Panc1 (cell line): ENCODE measurements at regions not wholly inside any gene's neighbourhood (a gene's known extent, or its start where the extent isn't known, plus 50 kb on each side); places are given as distances from the start of the nearest gene placed in this dataset.

Source experiments
- POLR2AphosphoS5 ChIP-seq: IDR thresholded peaks from 2 replicates; pipeline ENCODE4 v1.6.1; 2012; ENCODE audit warnings: mild to moderate bottlenecking, low read depth, low read length, moderate library complexity
- SIN3A ChIP-seq: IDR thresholded peaks from 2 replicates; pipeline ENCODE4 v1.6.1; 2012; ENCODE audit warnings: low read depth, mild to moderate bottlenecking, low read length, moderate library complexity, borderline replicate concordance; ENCODE audit not compliant: insufficient read depth
- TCF7L2 ChIP-seq: IDR thresholded peaks from 2 replicates; pipeline ENCODE4 v1.6.1; 2011; ENCODE audit warnings: mild to moderate bottlenecking, low read depth, low read length, inconsistent platforms
- TF ChIP-seq, protein P1 (sequence below): fragments of 450-650 bp; IDR thresholded peaks from 2 replicates; pipeline ENCODE4 v1.5.1; 2017; ENCODE audit warnings: mild to moderate bottlenecking
- TF ChIP-seq, protein P2 (sequence below), 2 experiments: IDR thresholded peaks; 2 replicates each; pipeline ENCODE4 v1.6.1; 2011 to 2012; ENCODE audit warnings: low read depth in 2 of 2, control low read depth in 1 of 2, low read length in 1 of 2, mild to moderate bottlenecking in 1 of 2, moderate library complexity in 1 of 2; ENCODE audit not compliant: insufficient read depth in 1 of 2

DNA sequence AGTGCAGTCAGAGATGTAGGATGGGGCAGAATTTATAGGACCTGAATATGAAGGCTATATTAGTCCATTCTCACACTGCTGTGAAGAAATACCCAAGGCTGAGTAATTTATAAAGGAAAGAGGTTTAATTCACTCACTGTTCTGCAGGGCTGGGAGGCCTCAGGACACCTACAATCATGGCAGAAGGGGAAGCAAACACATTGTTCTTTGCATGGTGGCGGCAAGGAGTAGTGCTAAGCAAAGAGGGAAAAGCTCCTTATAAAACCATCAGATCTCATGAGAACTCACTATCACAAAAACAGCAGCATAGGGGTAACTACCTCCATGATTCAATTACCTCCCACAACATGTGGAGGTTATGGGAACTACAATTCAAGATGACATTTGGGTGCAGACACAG lies 76.8 kb upstream of the MSTN start:
- TF ChIP-seq, protein P1, sequence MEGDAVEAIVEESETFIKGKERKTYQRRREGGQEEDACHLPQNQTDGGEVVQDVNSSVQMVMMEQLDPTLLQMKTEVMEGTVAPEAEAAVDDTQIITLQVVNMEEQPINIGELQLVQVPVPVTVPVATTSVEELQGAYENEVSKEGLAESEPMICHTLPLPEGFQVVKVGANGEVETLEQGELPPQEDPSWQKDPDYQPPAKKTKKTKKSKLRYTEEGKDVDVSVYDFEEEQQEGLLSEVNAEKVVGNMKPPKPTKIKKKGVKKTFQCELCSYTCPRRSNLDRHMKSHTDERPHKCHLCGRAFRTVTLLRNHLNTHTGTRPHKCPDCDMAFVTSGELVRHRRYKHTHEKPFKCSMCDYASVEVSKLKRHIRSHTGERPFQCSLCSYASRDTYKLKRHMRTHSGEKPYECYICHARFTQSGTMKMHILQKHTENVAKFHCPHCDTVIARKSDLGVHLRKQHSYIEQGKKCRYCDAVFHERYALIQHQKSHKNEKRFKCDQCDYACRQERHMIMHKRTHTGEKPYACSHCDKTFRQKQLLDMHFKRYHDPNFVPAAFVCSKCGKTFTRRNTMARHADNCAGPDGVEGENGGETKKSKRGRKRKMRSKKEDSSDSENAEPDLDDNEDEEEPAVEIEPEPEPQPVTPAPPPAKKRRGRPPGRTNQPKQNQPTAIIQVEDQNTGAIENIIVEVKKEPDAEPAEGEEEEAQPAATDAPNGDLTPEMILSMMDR: no peak
- TF ChIP-seq SIN3A (no peak), TCF7L2 (no peak), POLR2AphosphoS5 (no peak)
- TF ChIP-seq, protein P2, sequence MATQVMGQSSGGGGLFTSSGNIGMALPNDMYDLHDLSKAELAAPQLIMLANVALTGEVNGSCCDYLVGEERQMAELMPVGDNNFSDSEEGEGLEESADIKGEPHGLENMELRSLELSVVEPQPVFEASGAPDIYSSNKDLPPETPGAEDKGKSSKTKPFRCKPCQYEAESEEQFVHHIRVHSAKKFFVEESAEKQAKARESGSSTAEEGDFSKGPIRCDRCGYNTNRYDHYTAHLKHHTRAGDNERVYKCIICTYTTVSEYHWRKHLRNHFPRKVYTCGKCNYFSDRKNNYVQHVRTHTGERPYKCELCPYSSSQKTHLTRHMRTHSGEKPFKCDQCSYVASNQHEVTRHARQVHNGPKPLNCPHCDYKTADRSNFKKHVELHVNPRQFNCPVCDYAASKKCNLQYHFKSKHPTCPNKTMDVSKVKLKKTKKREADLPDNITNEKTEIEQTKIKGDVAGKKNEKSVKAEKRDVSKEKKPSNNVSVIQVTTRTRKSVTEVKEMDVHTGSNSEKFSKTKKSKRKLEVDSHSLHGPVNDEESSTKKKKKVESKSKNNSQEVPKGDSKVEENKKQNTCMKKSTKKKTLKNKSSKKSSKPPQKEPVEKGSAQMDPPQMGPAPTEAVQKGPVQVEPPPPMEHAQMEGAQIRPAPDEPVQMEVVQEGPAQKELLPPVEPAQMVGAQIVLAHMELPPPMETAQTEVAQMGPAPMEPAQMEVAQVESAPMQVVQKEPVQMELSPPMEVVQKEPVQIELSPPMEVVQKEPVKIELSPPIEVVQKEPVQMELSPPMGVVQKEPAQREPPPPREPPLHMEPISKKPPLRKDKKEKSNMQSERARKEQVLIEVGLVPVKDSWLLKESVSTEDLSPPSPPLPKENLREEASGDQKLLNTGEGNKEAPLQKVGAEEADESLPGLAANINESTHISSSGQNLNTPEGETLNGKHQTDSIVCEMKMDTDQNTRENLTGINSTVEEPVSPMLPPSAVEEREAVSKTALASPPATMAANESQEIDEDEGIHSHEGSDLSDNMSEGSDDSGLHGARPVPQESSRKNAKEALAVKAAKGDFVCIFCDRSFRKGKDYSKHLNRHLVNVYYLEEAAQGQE (IDR thresholded peaks at IDR 0.05; ENCODE audit: insufficient read depth in 1 of 2, low read depth in 2 of 2, low read length in 1 of 2): no peak
